ENCODE measurements at regions not wholly inside any gene's neighbourhood (a gene's known extent, or its start where the extent isn't known, plus 50 kb on each side); places are given as distances from the start of the nearest gene placed in this dataset.
"Not testable (repeated sequence)": the region's sequence is repeated elsewhere in the genome, so short reads cannot be mapped to it uniquely, and the experiment has no call there.

DNA sequence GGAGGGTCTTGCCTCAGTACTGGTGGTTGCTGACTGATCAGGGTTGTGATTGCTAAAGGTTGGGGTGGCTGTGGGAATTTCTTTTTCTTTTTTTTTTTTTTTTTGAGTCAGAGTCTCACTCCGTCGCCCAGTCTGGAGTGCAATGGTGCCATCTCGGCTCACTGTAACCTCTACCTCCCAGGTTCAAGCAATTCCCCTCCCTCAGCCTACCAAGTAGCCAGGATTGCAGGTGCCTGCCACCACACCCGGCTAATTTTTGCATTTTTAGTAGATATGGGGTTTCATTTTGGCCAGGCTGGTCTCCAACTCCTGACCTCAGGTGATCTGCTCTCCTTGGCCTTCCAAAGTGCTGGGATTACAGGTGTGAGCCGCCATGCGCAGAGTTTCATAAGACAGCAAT is 632.9 kb upstream of the TPTE start:
- TF ChIP-seq, protein P1, sequence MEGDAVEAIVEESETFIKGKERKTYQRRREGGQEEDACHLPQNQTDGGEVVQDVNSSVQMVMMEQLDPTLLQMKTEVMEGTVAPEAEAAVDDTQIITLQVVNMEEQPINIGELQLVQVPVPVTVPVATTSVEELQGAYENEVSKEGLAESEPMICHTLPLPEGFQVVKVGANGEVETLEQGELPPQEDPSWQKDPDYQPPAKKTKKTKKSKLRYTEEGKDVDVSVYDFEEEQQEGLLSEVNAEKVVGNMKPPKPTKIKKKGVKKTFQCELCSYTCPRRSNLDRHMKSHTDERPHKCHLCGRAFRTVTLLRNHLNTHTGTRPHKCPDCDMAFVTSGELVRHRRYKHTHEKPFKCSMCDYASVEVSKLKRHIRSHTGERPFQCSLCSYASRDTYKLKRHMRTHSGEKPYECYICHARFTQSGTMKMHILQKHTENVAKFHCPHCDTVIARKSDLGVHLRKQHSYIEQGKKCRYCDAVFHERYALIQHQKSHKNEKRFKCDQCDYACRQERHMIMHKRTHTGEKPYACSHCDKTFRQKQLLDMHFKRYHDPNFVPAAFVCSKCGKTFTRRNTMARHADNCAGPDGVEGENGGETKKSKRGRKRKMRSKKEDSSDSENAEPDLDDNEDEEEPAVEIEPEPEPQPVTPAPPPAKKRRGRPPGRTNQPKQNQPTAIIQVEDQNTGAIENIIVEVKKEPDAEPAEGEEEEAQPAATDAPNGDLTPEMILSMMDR (IDR thresholded peaks at IDR 0.05): not testable (repeated sequence)
- not testable (repeated sequence) for TF ChIP-seq POLR2A, POLR2AphosphoS5 (IDR thresholded peaks at IDR 0.05)
